ENCODE measurements at regions not wholly inside any gene's neighbourhood (a gene's known extent, or its start where the extent isn't known, plus 50 kb on each side); places are given as distances from the start of the nearest gene placed in this dataset.

DNA sequence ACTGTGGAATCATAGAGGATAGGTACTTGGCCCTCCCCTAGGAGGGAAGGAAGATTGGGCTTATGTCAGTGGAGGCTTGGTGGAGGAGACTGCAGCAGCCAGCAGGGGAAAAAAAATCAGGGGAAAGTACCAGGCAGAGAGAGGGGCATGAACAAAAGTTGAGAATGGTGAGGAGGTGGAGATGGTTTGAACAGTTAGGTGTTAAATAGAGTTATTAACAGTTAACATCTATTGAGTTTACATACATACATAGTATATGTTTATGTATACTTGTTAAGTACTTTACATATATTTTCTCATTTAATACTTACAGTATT is 136.5 kb upstream of the HNRNPU start:
- no peaks in the 10 kb centered on the region for H3K36me3 ChIP-seq (ENCODE audit: control insufficient read depth in 2 of 2, insufficient read depth in 2 of 2, low read length in 1 of 2)
- ChIA-PET SMC1A (ENCODE audit: uncharacterized antibody, unreplicated experiment) (interaction anchor here (1.2 kb wide), 1 partner anchor 42 kb away, joined by 4 read pairs; no protein-coding TSS in a partner anchor), RAD21 (ENCODE audit: unreplicated experiment) (interaction anchor here (2.4 kb wide), 1 partner anchor 41 kb away, joined by 8 read pairs; no protein-coding TSS in a partner anchor), CTCF (no interaction called here), POLR2A (no interaction called here)
- H4K20me1 ChIP-seq (ENCODE audit: control insufficient read depth, insufficient read depth): no peaks in the 10 kb centered on the region
- in situ Hi-C loops (cut with MboI): no loop called here
- DNase-seq (ENCODE audit: low read depth, low spot score): no peak
- H3K4me2 ChIP-seq (ENCODE audit: control insufficient read depth, insufficient read depth): 0 out of 2 replicates have a peak overlapping the region, but pooled peaks have one; percentile 25
- no peak overlapping the region for H2AFZ ChIP-seq (ENCODE audit: control insufficient read depth, low read depth, low read length)
- FAIRE-seq: no peak
- intact Hi-C loops (cut with micrococcal nuclease; ENCODE audit: unreplicated experiment): no loop called here
- no peaks in the 10 kb centered on the region for H3K79me2 ChIP-seq (ENCODE audit: control insufficient read depth, insufficient read depth, low read length)
- no peaks in the 10 kb centered on the region for H3K4me1 ChIP-seq (ENCODE audit: control insufficient read depth, insufficient read depth, low read length)
- no peak overlapping the region for H3K27ac ChIP-seq (ENCODE audit: control insufficient read depth, insufficient read depth)
- H3K9ac ChIP-seq (ENCODE audit: control insufficient read depth, insufficient read depth, low read length): no peak overlapping the region
- no peak overlapping the region for H3K4me3 ChIP-seq
- H3K9me3 ChIP-seq (replicated peaks; ENCODE audit: control insufficient read depth, insufficient read depth, low read length): no peaks in the 10 kb centered on the region
- BruUV-seq (replicated peaks): no TSS peak
- peak; percentile 76 for ATAC-seq
- H3K27me3 ChIP-seq (replicated peaks in 1 of 2; ENCODE audit: control insufficient read depth in 2 of 2, insufficient read depth in 2 of 2, low read length in 1 of 2): no peaks in the 10 kb centered on the region
- TF ChIP-seq SMARCA5 (IDR thresholded peaks at IDR 0.05) (no peak), PRDM15 (CRISPR knock-in tag; IDR thresholded peaks at IDR 0.05) (no peak), TAF1 (IDR thresholded peaks at IDR 0.05; ENCODE audit: borderline replicate concordance, low read depth, low read length) (no peak), SREBF1 (IDR thresholded peaks at IDR 0.05; ENCODE audit: low read length) (no peak), SPI1 (IDR thresholded peaks at IDR 0.05; ENCODE audit: borderline replicate concordance, insufficient read depth, low read depth, low read length) (no peak), MTA2 (IDR thresholded peaks at IDR 0.05; ENCODE audit: low read depth) (no peak), WRNIP1 (IDR thresholded peaks at IDR 0.05; ENCODE audit: borderline replicate concordance, low read depth, low read length) (no peak), TCF7 (IDR thresholded peaks at IDR 0.05; ENCODE audit: borderline replicate concordance) (no peak), GABPA (IDR thresholded peaks at IDR 0.05; ENCODE audit: low read depth) (no peak), ZZZ3 (IDR thresholded peaks at IDR 0.05; ENCODE audit: control insufficient read depth, insufficient read length, low read depth) (no peak), MYB (IDR thresholded peaks at IDR 0.05; ENCODE audit: borderline replicate concordance, low read depth, low read length) (no peak), JUNB (IDR thresholded peaks at IDR 0.05) (no peak), SREBF2 (IDR thresholded peaks at IDR 0.05; ENCODE audit: low read length) (no peak)
- TF ChIP-seq, protein P1, sequence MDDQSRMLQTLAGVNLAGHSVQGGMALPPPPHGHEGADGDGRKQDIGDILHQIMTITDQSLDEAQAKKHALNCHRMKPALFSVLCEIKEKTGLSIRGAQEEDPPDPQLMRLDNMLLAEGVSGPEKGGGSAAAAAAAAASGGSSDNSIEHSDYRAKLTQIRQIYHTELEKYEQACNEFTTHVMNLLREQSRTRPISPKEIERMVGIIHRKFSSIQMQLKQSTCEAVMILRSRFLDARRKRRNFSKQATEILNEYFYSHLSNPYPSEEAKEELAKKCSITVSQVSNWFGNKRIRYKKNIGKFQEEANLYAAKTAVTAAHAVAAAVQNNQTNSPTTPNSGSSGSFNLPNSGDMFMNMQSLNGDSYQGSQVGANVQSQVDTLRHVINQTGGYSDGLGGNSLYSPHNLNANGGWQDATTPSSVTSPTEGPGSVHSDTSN (IDR thresholded peaks at IDR 0.05; ENCODE audit: insufficient replicate concordance, low read depth, low read length): no peak
- TF ChIP-seq, protein P2, sequence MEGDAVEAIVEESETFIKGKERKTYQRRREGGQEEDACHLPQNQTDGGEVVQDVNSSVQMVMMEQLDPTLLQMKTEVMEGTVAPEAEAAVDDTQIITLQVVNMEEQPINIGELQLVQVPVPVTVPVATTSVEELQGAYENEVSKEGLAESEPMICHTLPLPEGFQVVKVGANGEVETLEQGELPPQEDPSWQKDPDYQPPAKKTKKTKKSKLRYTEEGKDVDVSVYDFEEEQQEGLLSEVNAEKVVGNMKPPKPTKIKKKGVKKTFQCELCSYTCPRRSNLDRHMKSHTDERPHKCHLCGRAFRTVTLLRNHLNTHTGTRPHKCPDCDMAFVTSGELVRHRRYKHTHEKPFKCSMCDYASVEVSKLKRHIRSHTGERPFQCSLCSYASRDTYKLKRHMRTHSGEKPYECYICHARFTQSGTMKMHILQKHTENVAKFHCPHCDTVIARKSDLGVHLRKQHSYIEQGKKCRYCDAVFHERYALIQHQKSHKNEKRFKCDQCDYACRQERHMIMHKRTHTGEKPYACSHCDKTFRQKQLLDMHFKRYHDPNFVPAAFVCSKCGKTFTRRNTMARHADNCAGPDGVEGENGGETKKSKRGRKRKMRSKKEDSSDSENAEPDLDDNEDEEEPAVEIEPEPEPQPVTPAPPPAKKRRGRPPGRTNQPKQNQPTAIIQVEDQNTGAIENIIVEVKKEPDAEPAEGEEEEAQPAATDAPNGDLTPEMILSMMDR (IDR thresholded peaks at IDR 0.05 in 2 of 3, conservative IDR thresholded peaks at IDR 0.05 in 1 of 3; ENCODE audit: control insufficient read depth in 2 of 3, extremely low read depth in 1 of 3, insufficient read depth in 1 of 3, low read depth in 3 of 3, low read length in 3 of 3): no peak
- TF ChIP-seq, protein P3, sequence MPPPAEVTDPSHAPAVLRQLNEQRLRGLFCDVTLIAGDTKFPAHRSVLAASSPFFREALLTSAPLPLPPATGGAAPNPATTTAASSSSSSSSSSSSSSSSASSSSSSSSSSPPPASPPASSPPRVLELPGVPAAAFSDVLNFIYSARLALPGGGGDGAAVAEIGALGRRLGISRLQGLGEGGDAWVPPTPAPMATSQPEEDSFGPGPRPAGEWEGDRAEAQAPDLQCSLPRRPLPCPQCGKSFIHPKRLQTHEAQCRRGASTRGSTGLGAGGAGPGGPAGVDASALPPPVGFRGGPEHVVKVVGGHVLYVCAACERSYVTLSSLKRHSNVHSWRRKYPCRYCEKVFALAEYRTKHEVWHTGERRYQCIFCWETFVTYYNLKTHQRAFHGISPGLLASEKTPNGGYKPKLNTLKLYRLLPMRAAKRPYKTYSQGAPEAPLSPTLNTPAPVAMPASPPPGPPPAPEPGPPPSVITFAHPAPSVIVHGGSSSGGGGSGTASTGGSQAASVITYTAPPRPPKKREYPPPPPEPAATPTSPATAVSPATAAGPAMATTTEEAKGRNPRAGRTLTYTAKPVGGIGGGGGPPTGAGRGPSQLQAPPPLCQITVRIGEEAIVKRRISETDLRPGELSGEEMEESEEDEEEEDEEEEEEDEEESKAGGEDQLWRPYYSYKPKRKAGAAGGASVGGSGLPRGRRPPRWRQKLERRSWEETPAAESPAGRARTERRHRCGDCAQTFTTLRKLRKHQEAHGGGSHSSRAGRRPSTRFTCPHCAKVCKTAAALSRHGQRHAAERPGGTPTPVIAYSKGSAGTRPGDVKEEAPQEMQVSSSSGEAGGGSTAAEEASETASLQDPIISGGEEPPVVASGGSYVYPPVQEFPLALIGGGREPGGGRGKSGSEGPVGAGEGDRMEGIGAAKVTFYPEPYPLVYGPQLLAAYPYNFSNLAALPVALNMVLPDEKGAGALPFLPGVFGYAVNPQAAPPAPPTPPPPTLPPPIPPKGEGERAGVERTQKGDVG (CRISPR knock-in tag; IDR thresholded peaks at IDR 0.05): no peak
